ENCODE measurements at regions not wholly inside any gene's neighbourhood (a gene's known extent, or its start where the extent isn't known, plus 50 kb on each side); places are given as distances from the start of the nearest gene placed in this dataset.

DNA sequence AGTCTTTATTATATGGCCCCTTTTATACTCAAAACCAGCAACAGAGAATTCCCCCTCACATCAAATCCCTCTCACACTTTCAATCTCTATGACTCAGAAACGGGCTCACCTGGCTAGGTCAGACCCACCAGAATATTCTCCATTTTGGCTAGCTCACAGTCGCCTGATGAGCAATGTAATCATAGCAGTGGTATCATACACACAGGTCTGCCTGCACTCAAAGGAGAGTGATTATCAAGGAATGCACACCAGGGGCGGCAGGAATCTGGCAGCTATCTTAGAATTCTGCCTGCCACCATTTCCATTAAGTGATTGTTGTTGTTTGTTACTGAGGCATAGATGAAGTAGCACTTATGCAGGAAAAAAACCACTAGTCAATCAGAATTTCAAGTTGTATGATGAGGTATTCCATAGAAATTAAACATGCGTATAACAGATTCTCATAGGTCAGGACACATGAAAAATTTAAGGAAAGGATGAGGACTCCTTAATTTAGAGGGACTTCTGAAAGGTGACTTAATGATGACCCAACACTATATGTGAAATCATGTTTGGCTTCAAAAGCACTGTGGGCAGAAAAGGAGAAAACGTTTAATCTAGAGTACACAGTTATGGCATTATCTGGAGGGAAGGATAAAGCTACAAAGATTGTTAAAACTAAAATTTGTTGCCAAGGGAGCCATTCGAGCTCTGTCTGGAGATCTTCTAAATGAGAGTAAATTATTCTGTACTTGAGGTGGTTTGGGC lies 185.8 kb upstream of the DDI1 start:
- TF ChIP-seq POLR2A (IDR thresholded peaks at IDR 0.05): no peak
- TF ChIP-seq, protein P1, sequence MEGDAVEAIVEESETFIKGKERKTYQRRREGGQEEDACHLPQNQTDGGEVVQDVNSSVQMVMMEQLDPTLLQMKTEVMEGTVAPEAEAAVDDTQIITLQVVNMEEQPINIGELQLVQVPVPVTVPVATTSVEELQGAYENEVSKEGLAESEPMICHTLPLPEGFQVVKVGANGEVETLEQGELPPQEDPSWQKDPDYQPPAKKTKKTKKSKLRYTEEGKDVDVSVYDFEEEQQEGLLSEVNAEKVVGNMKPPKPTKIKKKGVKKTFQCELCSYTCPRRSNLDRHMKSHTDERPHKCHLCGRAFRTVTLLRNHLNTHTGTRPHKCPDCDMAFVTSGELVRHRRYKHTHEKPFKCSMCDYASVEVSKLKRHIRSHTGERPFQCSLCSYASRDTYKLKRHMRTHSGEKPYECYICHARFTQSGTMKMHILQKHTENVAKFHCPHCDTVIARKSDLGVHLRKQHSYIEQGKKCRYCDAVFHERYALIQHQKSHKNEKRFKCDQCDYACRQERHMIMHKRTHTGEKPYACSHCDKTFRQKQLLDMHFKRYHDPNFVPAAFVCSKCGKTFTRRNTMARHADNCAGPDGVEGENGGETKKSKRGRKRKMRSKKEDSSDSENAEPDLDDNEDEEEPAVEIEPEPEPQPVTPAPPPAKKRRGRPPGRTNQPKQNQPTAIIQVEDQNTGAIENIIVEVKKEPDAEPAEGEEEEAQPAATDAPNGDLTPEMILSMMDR (IDR thresholded peaks at IDR 0.05): no peak

All from lower leg skin (tissue), 3 donors.